CD14-positive monocyte (primary cell): ENCODE measurements at regions not wholly inside any gene's neighbourhood (a gene's known extent, or its start where the extent isn't known, plus 50 kb on each side); places are given as distances from the start of the nearest gene placed in this dataset.

Experiments
- DNase-seq, 3 donors: peaks; one replicate each; pipeline ENCODE4 v3.0.0-alpha.2; 2011 to 2022
- H2AFZ ChIP-seq: 2 replicates; pipeline ENCODE4 v1.6.0; 2012; ENCODE audit warnings: mild to moderate bottlenecking, low read depth, low read length, inconsistent platforms; ENCODE audit not compliant: insufficient read depth, poor library complexity, severe bottlenecking
- H3K27ac ChIP-seq, 2 donors: 1 replicate in 1 of 2; 2 replicates in 1 of 2; pipeline ENCODE4 v1.5.1; 2012 to 2013; ENCODE audit warnings: low read length in 2 of 2, control low read depth in 1 of 2, inconsistent platforms in 1 of 2, low read depth in 1 of 2, mild to moderate bottlenecking in 1 of 2
- H3K27me3 ChIP-seq, 2 donors: one replicate each; pipeline versions ENCODE4 v1.6.0 to v1.6.1; 2011 to 2013; ENCODE audit warnings: low read length in 2 of 2; ENCODE audit not compliant: control insufficient read depth in 2 of 2, insufficient read depth in 2 of 2
- H3K36me3 ChIP-seq, 2 donors: replicated peaks in 1 of 2; 1 replicate in 1 of 2; 2 replicates in 1 of 2; pipeline versions ENCODE4 v1.5.1 to v1.6.1; 2012 to 2013; ENCODE audit warnings: low read length in 2 of 2, control low read depth in 1 of 2, inconsistent platforms in 1 of 2, mild to moderate bottlenecking in 1 of 2; ENCODE audit not compliant: insufficient read depth in 2 of 2, control insufficient read depth in 1 of 2
- H3K4me1 ChIP-seq, 2 donors: 1 replicate in 1 of 2; 2 replicates in 1 of 2; pipeline versions ENCODE4 v1.5.1 to v1.6.1; 2012 to 2013; ENCODE audit warnings: low read length in 2 of 2, control low read depth in 1 of 2, inconsistent platforms in 1 of 2, mild to moderate bottlenecking in 1 of 2, moderate library complexity in 1 of 2; ENCODE audit not compliant: insufficient read depth in 2 of 2, control insufficient read depth in 1 of 2
- H3K4me2 ChIP-seq: replicated peaks from 2 replicates; pipeline ENCODE3; 2012; ENCODE audit warnings: low read length, moderate library complexity, mild to moderate bottlenecking; ENCODE audit not compliant: poor library complexity, severe bottlenecking; ENCODE audit errors: extremely low read depth
- H3K4me3 ChIP-seq, 3 experiments: fragments of 200-600 bp in 1 of 3; sonication (generic) in 1 of 3; replicated peaks in 1 of 3; 1 replicate in 2 of 3; 2 replicates in 1 of 3; pipeline ENCODE4 v1.5.1; 2011 to 2013; ENCODE audit warnings: low read length in 3 of 3, mild to moderate bottlenecking in 3 of 3, control low read depth in 2 of 3, low read depth in 2 of 3, inconsistent platforms in 1 of 3, moderate library complexity in 1 of 3
- H3K79me2 ChIP-seq: 2 replicates; pipeline ENCODE4 v1.6.0; 2012; ENCODE audit warnings: mild to moderate bottlenecking, control low read depth, inconsistent platforms, low read length, moderate library complexity; ENCODE audit not compliant: insufficient read depth
- H3K9ac ChIP-seq: 2 replicates; pipeline ENCODE4 v1.6.0; 2017; ENCODE audit warnings: low read length, mild to moderate bottlenecking; ENCODE audit not compliant: insufficient read depth, poor library complexity, severe bottlenecking
- H3K9me3 ChIP-seq, 2 donors: replicated peaks in 1 of 2; 1 replicate in 1 of 2; 2 replicates in 1 of 2; pipeline versions ENCODE4 v1.5.1 to v1.6.1; 2012 to 2013; ENCODE audit warnings: low read length in 2 of 2, control low read depth in 1 of 2; ENCODE audit not compliant: control insufficient read depth in 1 of 2, insufficient read depth in 1 of 2
- H4K20me1 ChIP-seq: 2 replicates; pipeline ENCODE4 v1.6.0; 2012; ENCODE audit warnings: mild to moderate bottlenecking, low read length, control low read depth, moderate library complexity; ENCODE audit not compliant: insufficient read depth
- H3K27ac Mint-ChIP-seq, 7 donors: one replicate each; pipeline ENCODE4 v1.8.0; 2020; ENCODE audit warnings: mild to moderate bottlenecking in 7 of 7, mixed read lengths in 7 of 7, moderate library complexity in 6 of 7, inconsistent platforms in 2 of 7
- H3K27me3 Mint-ChIP-seq, 3 donors: one replicate each; pipeline ENCODE4 v1.8.0; 2021 to 2022; ENCODE audit warnings: low read depth in 3 of 3, mild to moderate bottlenecking in 3 of 3, mixed read lengths in 3 of 3, moderate library complexity in 3 of 3, inconsistent platforms in 1 of 3
- H3K36me3 Mint-ChIP-seq, 2 donors: one replicate each; pipeline ENCODE4 v1.8.0; 2020; ENCODE audit warnings: mixed read lengths in 2 of 2, inconsistent platforms in 1 of 2, mild to moderate bottlenecking in 1 of 2
- H3K4me1 Mint-ChIP-seq: one replicate; pipeline ENCODE4 v1.8.0; 2020; ENCODE audit warnings: mild to moderate bottlenecking, mixed read lengths
- H3K4me3 Mint-ChIP-seq, 2 donors: one replicate each; pipeline ENCODE4 v1.8.0; 2020; ENCODE audit warnings: mild to moderate bottlenecking in 2 of 2, mixed read lengths in 2 of 2, moderate library complexity in 1 of 2
- H3K9me3 Mint-ChIP-seq, 7 donors: one replicate each; pipeline ENCODE4 v1.8.0; 2020 to 2022; ENCODE audit warnings: mixed read lengths in 7 of 7, mild to moderate bottlenecking in 6 of 7, moderate library complexity in 6 of 7, inconsistent platforms in 2 of 7
- whole genome bisulfite sequencing: methylation state at CpG from one replicate; pipeline ENCODE4 v1.1.5; 2013; ENCODE audit warnings: missing lambda C conversion rate; ENCODE audit not compliant: insufficient coverage; 5-methylcytosine and 5-hydroxymethylcytosine counted together
- intact Hi-C, 2 donors: fragments of 100-400 bp; cut with micrococcal nuclease; formaldehyde crosslinking; loops; one replicate each; pipeline versions ENCODE4 v1.15.0 to v1.15.1; 2023
- TF ChIP-seq, protein P1 (sequence below): fragments of 200-600 bp; IDR thresholded peaks from one replicate; pipeline ENCODE4 v1.8.0; 2022; ENCODE audit warnings: antibody characterized with exemption, mild to moderate bottlenecking

DNA sequence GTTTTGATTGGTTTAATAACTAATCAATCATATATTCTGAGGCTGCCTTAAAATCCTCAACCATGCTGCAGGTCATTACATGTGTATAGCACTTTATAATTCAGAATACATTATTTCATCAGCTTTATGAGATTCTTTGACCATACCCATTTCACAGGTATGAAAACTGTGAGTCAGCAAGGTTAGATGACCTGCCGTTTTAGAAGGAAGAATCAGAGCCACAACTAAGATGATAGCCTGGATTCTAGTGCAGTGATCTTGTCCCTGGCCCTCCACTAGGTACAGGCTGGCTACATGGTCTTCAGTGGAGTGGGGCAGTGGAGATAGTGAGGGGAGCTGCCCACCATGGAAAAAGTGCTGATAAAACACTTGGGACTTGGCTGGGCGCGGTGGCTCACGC is 154.4 kb upstream of the MAX start:
- intact Hi-C loops = no loop called here
- H3K36me3 ChIP-seq = no peaks in the 10 kb centered on the region
- no peak overlapping the region for H2AFZ ChIP-seq
- no peak overlapping the region for H3K4me3 ChIP-seq
- Mint-ChIP-seq H3K27me3 (peaks cover 5 to 7% (median 7%) of the 10 kb centered on the region in 3 donors), H3K9me3 (peaks cover 3 to 15% (median 8%) of the 10 kb centered on the region in 7 donors), H3K27ac (peak overlapping the region in 1 of 7 donors; percentile 38), H3K4me3 (no peak overlapping the region), H3K36me3 (no peaks in the 10 kb centered on the region), H3K4me1 (peaks cover 8% of the 10 kb centered on the region)
- 97% methylated on average over 3 of the region's 4 CpGs for WGBS
- no peaks in the 10 kb centered on the region for H4K20me1 ChIP-seq
- no peaks in the 10 kb centered on the region for H3K79me2 ChIP-seq
- no peak overlapping the region for H3K9ac ChIP-seq
- H3K27me3 ChIP-seq = no peaks in the 10 kb centered on the region
- H3K4me2 ChIP-seq = no peak overlapping the region
- DNase-seq = no peak
- H3K27ac ChIP-seq = no peak overlapping the region
- H3K9me3 ChIP-seq = no peaks in the 10 kb centered on the region
- H3K4me1 ChIP-seq = peaks cover 0 to 2% of the 10 kb centered on the region in 2 donors
- TF ChIP-seq, protein P1, sequence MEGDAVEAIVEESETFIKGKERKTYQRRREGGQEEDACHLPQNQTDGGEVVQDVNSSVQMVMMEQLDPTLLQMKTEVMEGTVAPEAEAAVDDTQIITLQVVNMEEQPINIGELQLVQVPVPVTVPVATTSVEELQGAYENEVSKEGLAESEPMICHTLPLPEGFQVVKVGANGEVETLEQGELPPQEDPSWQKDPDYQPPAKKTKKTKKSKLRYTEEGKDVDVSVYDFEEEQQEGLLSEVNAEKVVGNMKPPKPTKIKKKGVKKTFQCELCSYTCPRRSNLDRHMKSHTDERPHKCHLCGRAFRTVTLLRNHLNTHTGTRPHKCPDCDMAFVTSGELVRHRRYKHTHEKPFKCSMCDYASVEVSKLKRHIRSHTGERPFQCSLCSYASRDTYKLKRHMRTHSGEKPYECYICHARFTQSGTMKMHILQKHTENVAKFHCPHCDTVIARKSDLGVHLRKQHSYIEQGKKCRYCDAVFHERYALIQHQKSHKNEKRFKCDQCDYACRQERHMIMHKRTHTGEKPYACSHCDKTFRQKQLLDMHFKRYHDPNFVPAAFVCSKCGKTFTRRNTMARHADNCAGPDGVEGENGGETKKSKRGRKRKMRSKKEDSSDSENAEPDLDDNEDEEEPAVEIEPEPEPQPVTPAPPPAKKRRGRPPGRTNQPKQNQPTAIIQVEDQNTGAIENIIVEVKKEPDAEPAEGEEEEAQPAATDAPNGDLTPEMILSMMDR = no peak

DNA sequence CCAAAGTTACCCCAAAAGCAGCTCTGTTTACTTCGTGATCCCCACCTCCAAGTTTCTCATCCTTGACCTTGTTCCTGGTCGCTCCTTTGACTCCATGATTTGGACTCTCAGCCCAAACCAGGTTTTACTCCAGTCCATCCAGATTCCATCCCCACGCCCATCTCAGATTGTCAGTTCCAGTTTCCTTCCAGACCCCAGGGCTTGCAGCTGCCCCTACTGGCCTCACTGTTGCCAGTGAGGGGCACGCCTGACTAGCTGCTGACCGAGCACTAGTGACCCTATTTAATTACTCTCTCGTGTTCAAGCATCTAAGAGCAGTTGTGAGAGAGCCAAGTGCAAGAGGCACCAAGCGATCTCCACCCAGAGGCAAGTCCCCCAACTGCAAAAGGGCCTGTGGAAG is 155.1 kb upstream of the FUT8 start:
- H4K20me1 ChIP-seq = no peaks in the 10 kb centered on the region
- H3K9me3 ChIP-seq = no peaks in the 10 kb centered on the region
- WGBS = 98% methylated on average over 6 of the region's 7 CpGs
- Mint-ChIP-seq H3K4me1 (peaks cover 1% of the 10 kb centered on the region), H3K9me3 (peaks cover 3 to 16% (median 10%) of the 10 kb centered on the region in 7 donors), H3K27ac (no peak overlapping the region), H3K4me3 (no peak overlapping the region), H3K36me3 (no peaks in the 10 kb centered on the region), H3K27me3 (peaks cover 5 to 7% (median 7%) of the 10 kb centered on the region in 3 donors)
- no peaks in the 10 kb centered on the region for H3K79me2 ChIP-seq
- no peak overlapping the region for H2AFZ ChIP-seq
- no peak for DNase-seq
- no peaks in the 10 kb centered on the region for H3K36me3 ChIP-seq
- intact Hi-C loops = no loop called here
- H3K27ac ChIP-seq = no peak overlapping the region
- H3K9ac ChIP-seq = no peak overlapping the region
- H3K27me3 ChIP-seq = no peaks in the 10 kb centered on the region
- TF ChIP-seq, protein P1 = no peak
- no peak overlapping the region for H3K4me3 ChIP-seq
- H3K4me1 ChIP-seq = no peaks in the 10 kb centered on the region
- H3K4me2 ChIP-seq = no peak overlapping the region
